ENCODE measurements at regions not wholly inside any gene's neighbourhood (a gene's known extent, or its start where the extent isn't known, plus 50 kb on each side); places are given as distances from the start of the nearest gene placed in this dataset.

DNA sequence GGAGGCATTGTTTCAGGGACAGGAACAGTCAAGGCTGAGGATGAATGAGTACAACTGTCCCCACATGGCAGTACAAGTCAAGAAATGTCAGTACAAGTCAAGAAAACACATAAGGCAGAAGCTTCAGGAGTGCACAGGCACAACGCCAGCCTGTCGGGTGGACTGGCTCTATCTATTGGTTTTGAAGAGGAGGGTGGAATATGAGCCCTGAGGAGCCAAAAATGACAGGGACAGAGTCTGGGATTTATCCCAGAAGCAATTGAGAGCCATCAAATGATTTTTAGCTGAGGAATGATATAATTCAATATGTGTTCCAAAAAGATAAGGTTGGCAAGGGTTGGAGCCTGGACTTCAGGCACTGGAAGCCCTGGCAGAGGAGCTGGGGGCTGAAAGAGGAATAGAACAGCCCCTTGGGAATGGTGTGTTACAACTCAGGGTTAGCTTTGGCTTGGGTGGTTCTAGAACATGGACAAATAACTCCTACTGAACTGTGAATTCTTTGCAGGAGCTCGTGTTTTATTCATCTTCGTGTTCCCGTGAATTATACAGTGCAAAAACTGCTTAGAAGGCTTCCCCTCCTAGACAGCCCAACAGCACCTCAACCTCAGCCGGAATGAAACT is 425.7 kb upstream of the ARID1B start:
- TF ChIP-seq, protein P1, sequence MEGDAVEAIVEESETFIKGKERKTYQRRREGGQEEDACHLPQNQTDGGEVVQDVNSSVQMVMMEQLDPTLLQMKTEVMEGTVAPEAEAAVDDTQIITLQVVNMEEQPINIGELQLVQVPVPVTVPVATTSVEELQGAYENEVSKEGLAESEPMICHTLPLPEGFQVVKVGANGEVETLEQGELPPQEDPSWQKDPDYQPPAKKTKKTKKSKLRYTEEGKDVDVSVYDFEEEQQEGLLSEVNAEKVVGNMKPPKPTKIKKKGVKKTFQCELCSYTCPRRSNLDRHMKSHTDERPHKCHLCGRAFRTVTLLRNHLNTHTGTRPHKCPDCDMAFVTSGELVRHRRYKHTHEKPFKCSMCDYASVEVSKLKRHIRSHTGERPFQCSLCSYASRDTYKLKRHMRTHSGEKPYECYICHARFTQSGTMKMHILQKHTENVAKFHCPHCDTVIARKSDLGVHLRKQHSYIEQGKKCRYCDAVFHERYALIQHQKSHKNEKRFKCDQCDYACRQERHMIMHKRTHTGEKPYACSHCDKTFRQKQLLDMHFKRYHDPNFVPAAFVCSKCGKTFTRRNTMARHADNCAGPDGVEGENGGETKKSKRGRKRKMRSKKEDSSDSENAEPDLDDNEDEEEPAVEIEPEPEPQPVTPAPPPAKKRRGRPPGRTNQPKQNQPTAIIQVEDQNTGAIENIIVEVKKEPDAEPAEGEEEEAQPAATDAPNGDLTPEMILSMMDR (IDR thresholded peaks at IDR 0.05) = no peak
- TF ChIP-seq POLR2A (IDR thresholded peaks at IDR 0.05) (no peak), POLR2AphosphoS5 (IDR thresholded peaks at IDR 0.05) (no peak)

Measured in prostate gland (tissue), 2 donors.